Osteoblast (primary cell): ENCODE measurements at regions not wholly inside any gene's neighbourhood (a gene's known extent, or its start where the extent isn't known, plus 50 kb on each side); places are given as distances from the start of the nearest gene placed in this dataset.

ENCODE experiments used
- DNase-seq: peaks from one replicate; pipeline ENCODE4 v3.0.0; 2011; ENCODE audit warnings: low spot score, mixed read lengths; ENCODE audit not compliant: insufficient read length; ENCODE audit errors: missing footprints
- H2AFZ ChIP-seq: 2 replicates; pipeline ENCODE4 v1.6.0; 2011; ENCODE audit warnings: mild to moderate bottlenecking, low read length
- H3K27ac ChIP-seq: 2 replicates; pipeline ENCODE4 v1.5.1; 2011; ENCODE audit warnings: mild to moderate bottlenecking, low read depth, low read length, moderate library complexity
- H3K27me3 ChIP-seq: 2 replicates; pipeline ENCODE4 v1.6.0; 2012; ENCODE audit warnings: mild to moderate bottlenecking, control low read depth, inconsistent platforms, low read length, moderate library complexity; ENCODE audit not compliant: insufficient read depth
- H3K36me3 ChIP-seq: 2 replicates; pipeline ENCODE4 v1.5.1; 2011; ENCODE audit warnings: mild to moderate bottlenecking, low read length, control low read depth, moderate library complexity; ENCODE audit not compliant: insufficient read depth
- H3K4me1 ChIP-seq: 2 replicates; pipeline ENCODE4 v1.5.1; 2011; ENCODE audit warnings: mild to moderate bottlenecking, low read length, control low read depth, moderate library complexity; ENCODE audit not compliant: insufficient read depth
- H3K4me2 ChIP-seq: 2 replicates; pipeline ENCODE4 v1.6.0; 2011; ENCODE audit warnings: mild to moderate bottlenecking, low read length; ENCODE audit not compliant: insufficient read depth
- H3K4me3 ChIP-seq: fragments of 200-600 bp; sonication (generic); 3 replicates; pipeline ENCODE4 v1.5.1; 2012; ENCODE audit warnings: mild to moderate bottlenecking, low read length, inconsistent platforms; ENCODE audit not compliant: insufficient read depth
- H3K79me2 ChIP-seq: 2 replicates; pipeline ENCODE4 v1.6.0; 2012; ENCODE audit warnings: mild to moderate bottlenecking, low read length, control low read depth, inconsistent platforms; ENCODE audit not compliant: insufficient read depth
- H3K9me3 ChIP-seq: 2 replicates; pipeline ENCODE4 v1.5.1; 2011; ENCODE audit warnings: low read depth, low read length, control low read depth
- H4K20me1 ChIP-seq: 2 replicates; pipeline ENCODE4 v1.6.0; 2012; ENCODE audit warnings: mild to moderate bottlenecking, low read length, control low read depth; ENCODE audit not compliant: insufficient read depth
- TF ChIP-seq, protein P1 (sequence below): IDR thresholded peaks from 2 replicates; pipeline ENCODE4 v1.5.1; 2011; ENCODE audit warnings: mild to moderate bottlenecking, low read depth, low read length, moderate library complexity; ENCODE audit errors: extremely low read depth

GRCh38 chr5:103456476-103456875, 106.1 kb downstream of the NUDT12 start:
- Histone ChIP-seq H3K36me3 (no peaks in the 10 kb centered on the region), H3K4me2 (no peak overlapping the region), H3K4me3 (no peak overlapping the region), H4K20me1 (no peaks in the 10 kb centered on the region), H3K79me2 (no peaks in the 10 kb centered on the region), H2AFZ (no peak overlapping the region), H3K4me1 (peaks cover 36% of the 10 kb centered on the region), H3K9me3 (no peaks in the 10 kb centered on the region), H3K27ac (no peak overlapping the region), H3K27me3 (no peaks in the 10 kb centered on the region)
- no peak for DNase-seq
- TF ChIP-seq, protein P1, sequence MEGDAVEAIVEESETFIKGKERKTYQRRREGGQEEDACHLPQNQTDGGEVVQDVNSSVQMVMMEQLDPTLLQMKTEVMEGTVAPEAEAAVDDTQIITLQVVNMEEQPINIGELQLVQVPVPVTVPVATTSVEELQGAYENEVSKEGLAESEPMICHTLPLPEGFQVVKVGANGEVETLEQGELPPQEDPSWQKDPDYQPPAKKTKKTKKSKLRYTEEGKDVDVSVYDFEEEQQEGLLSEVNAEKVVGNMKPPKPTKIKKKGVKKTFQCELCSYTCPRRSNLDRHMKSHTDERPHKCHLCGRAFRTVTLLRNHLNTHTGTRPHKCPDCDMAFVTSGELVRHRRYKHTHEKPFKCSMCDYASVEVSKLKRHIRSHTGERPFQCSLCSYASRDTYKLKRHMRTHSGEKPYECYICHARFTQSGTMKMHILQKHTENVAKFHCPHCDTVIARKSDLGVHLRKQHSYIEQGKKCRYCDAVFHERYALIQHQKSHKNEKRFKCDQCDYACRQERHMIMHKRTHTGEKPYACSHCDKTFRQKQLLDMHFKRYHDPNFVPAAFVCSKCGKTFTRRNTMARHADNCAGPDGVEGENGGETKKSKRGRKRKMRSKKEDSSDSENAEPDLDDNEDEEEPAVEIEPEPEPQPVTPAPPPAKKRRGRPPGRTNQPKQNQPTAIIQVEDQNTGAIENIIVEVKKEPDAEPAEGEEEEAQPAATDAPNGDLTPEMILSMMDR = no peak

DNA sequence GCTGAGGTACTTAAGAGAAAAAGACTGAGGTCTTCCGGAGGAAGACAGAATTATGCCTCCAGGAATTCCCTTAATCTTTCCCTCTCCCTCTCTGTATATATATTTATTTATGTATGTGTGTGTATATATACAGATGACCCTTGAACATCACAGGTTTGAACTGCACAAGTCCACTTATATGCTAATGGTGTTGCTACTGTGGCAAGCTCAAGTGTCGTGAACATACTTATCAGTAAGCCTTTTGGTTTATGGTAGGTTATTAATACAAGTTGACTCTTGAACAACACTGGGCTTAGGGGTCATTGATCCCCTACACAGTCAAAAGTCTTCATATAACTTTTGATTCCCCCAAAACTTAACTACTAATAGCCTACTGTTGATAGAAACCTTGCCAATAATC, 106.8 kb downstream of the NUDT12 start:
- Histone ChIP-seq H3K27me3 (no peaks in the 10 kb centered on the region), H3K4me2 (no peak overlapping the region), H4K20me1 (no peaks in the 10 kb centered on the region), H3K9me3 (no peaks in the 10 kb centered on the region), H2AFZ (no peak overlapping the region), H3K4me3 (no peak overlapping the region), H3K36me3 (no peaks in the 10 kb centered on the region), H3K79me2 (no peaks in the 10 kb centered on the region), H3K27ac (no peak overlapping the region), H3K4me1 (peaks cover 36% of the 10 kb centered on the region)
- TF ChIP-seq, protein P1 = no peak
- no peak for DNase-seq

- H3K27ac ChIP-seq = no peak overlapping the region
- DNase-seq = no peak
- peaks cover 46% of the 10 kb centered on the region for H3K4me1 ChIP-seq
- H3K36me3 ChIP-seq = no peaks in the 10 kb centered on the region
- H3K27me3 ChIP-seq = no peaks in the 10 kb centered on the region
- no peaks in the 10 kb centered on the region for H4K20me1 ChIP-seq
- TF ChIP-seq, protein P1 = no peak
- H3K4me2 ChIP-seq = no peak overlapping the region
- no peak overlapping the region for H2AFZ ChIP-seq
- H3K79me2 ChIP-seq = no peaks in the 10 kb centered on the region
- no peak overlapping the region for H3K4me3 ChIP-seq
- no peaks in the 10 kb centered on the region for H3K9me3 ChIP-seq
Measured at GRCh38 chr5:103454770-103455169, 107.8 kb downstream of the NUDT12 start.

DNA sequence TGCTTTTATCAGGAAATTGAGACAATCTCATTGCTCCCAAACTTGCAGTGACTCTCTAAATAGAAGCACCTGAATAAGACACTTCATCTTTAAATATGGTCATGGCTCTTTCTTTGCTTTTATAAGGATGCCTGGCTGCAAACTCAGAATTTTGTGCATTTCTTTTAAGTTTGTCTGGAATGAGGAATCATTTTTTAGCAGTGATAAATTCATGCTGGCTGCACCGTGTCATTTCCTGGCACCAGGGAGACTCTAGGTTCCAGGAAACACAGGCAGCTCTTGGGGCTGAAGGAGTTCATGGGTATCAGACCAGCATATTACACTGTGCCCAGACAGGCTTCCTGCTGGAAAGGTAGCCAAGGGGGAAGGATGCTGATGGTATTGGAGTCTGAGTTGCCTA, 109.9 kb downstream of the NUDT12 start:
- peak; percentile 72 for DNase-seq
- Histone ChIP-seq H3K4me2 (peak overlapping the region; percentile 38), H3K27me3 (no peaks in the 10 kb centered on the region), H4K20me1 (no peaks in the 10 kb centered on the region), H3K9me3 (no peaks in the 10 kb centered on the region), H3K36me3 (no peaks in the 10 kb centered on the region), H2AFZ (no peak overlapping the region), H3K79me2 (no peaks in the 10 kb centered on the region), H3K27ac (peak overlapping the region; percentile 82), H3K4me3 (no peak overlapping the region), H3K4me1 (peaks cover 36% of the 10 kb centered on the region)
- TF ChIP-seq, protein P1 = no peak
